HepG2 (cell line): ENCODE measurements at regions not wholly inside any gene's neighbourhood (a gene's known extent, or its start where the extent isn't known, plus 50 kb on each side); places are given as distances from the start of the nearest gene placed in this dataset.

Source experiments
- ATAC-seq: fragments of 200-7000 bp; cut with Tn5 transposase; 3 replicates; pipeline ENCODE4 v1.9.1; 2020; ENCODE audit warnings: mild to moderate bottlenecking, moderate library complexity
- BruUV-seq: library from RNA; stranded (reverse); fragments of 400-500 nt; replicated peaks from 2 replicates; lab custom pipeline; 2021; lab: Mats Ljungman, UMichigan
- CTCF ChIA-PET: fragments of 300-600 bp; formaldehyde crosslinking; extraction: SDS; loops from one replicate; lab custom pipeline; 2021; ENCODE audit warnings: low total read pairs, inconsistent platforms, low intra/inter-chr PET ratio; lab: Yijun Ruan, JAX
- POLR2A ChIA-PET: fragments of 350-600 bp; sonication (Branson Sonifier 250); formaldehyde crosslinking; loops from one replicate; lab custom pipeline; 2020; ENCODE audit warnings: antibody characterized with exemption, inconsistent platforms; lab: Yijun Ruan, JAX
- DNase-seq: peaks from one replicate; pipeline ENCODE4 v3.0.0-alpha.2; 2015; ENCODE audit warnings: low spot score
- FAIRE-seq: peaks from 3 replicates; lab custom pipeline; 2011; peaks lifted over from hg19 to GRCh38; lab: Jason Lieb, UNC
- H2AFZ ChIP-seq: one replicate; pipeline ENCODE4 v1.6.1; 2011; ENCODE audit warnings: low read length, inconsistent platforms
- H3K27ac ChIP-seq: fragments of 300-600 bp; 3 replicates; pipeline ENCODE4 v1.8.0; 2011; ENCODE audit warnings: mixed run types, mild to moderate bottlenecking, mixed read lengths, low read length, inconsistent platforms; ENCODE audit not compliant: insufficient read depth; ENCODE audit errors: extremely low read length
- H3K27me3 ChIP-seq, 2 experiments: fragments of 200-600 bp in 1 of 2; 2 replicates in 1 of 2; 3 replicates in 1 of 2; pipeline versions ENCODE4 v1.6.0 to v1.8.0; 2011; ENCODE audit warnings: low read length in 2 of 2, mild to moderate bottlenecking in 2 of 2, moderate library complexity in 2 of 2, inconsistent platforms in 1 of 2; ENCODE audit not compliant: insufficient read depth in 2 of 2, control insufficient read depth in 1 of 2
- H3K36me3 ChIP-seq, 2 experiments: fragments of 200-600 bp in 1 of 2; replicated peaks in 1 of 2; 2 replicates in 1 of 2; 3 replicates in 1 of 2; pipeline versions ENCODE4 v1.5.1 to v1.8.0; 2011; ENCODE audit warnings: low read length in 2 of 2, inconsistent platforms in 1 of 2; ENCODE audit not compliant: insufficient read depth in 2 of 2, control insufficient read depth in 1 of 2
- H3K4me1 ChIP-seq: 2 replicates; pipeline ENCODE4 v1.5.1; 2012; ENCODE audit warnings: low read length, inconsistent platforms; ENCODE audit not compliant: insufficient read depth
- H3K4me2 ChIP-seq: 2 replicates; pipeline ENCODE4 v1.6.0; 2011; ENCODE audit warnings: low read depth, low read length, inconsistent platforms
- H3K4me3 ChIP-seq, 3 experiments: fragments of 200-600 bp in 1 of 3; sonication (generic), shearing (Covaris generic) in 1 of 3; replicated peaks in 1 of 3; 2 replicates each; pipeline ENCODE4 v1.5.1; 2011 to 2016; ENCODE audit warnings: low read length in 3 of 3, inconsistent platforms in 2 of 3, low read depth in 2 of 3, mild to moderate bottlenecking in 2 of 3, control low read depth in 1 of 3, mixed read lengths in 1 of 3; ENCODE audit not compliant: insufficient read depth in 1 of 3
- H3K79me2 ChIP-seq: one replicate; pipeline ENCODE4 v1.6.1; 2011; ENCODE audit warnings: low read length, inconsistent platforms; ENCODE audit not compliant: insufficient read depth
- H3K9ac ChIP-seq: 2 replicates; pipeline ENCODE4 v1.6.0; 2011; ENCODE audit warnings: mild to moderate bottlenecking, low read depth, low read length, inconsistent platforms; ENCODE audit not compliant: insufficient read depth
- H3K9me3 ChIP-seq: 2 replicates; pipeline ENCODE4 v1.5.1; 2012; ENCODE audit warnings: mild to moderate bottlenecking, low read length
- H4K20me1 ChIP-seq: 2 replicates; pipeline ENCODE4 v1.6.0; 2011; ENCODE audit warnings: inconsistent platforms, mild to moderate bottlenecking, low read length, moderate library complexity; ENCODE audit not compliant: insufficient read depth
- ARNT ChIP-seq: fragments of 450-650 bp; IDR thresholded peaks from 2 replicates; pipeline ENCODE4 v1.6.1; 2017
- ARNTL ChIP-seq: sonication (generic); formaldehyde crosslinking; IDR thresholded peaks from 2 replicates; pipeline ENCODE4 v1.4.0; 2020; ENCODE audit warnings: mild to moderate bottlenecking, missing genetic modification reagents
- GPN1 ChIP-seq: sonication (generic); formaldehyde crosslinking; IDR thresholded peaks from 2 replicates; pipeline ENCODE4 v1.5.1; 2020; ENCODE audit warnings: missing genetic modification reagents, borderline replicate concordance
- HES4 ChIP-seq: sonication (generic); formaldehyde crosslinking; IDR thresholded peaks from 2 replicates; pipeline ENCODE4 v1.9.0; 2021; ENCODE audit warnings: mild to moderate bottlenecking, missing genetic modification reagents, borderline replicate concordance
- NCOR1 ChIP-seq: fragments of 200-600 bp; sonication (generic); IDR thresholded peaks from 2 replicates; pipeline ENCODE4 v1.7.0; 2017; ENCODE audit warnings: antibody characterized with exemption, low read length, borderline replicate concordance
- NFE2L1 ChIP-seq: sonication (generic); formaldehyde crosslinking; IDR thresholded peaks from 2 replicates; pipeline ENCODE4 v1.4.0; 2020; ENCODE audit warnings: missing genetic modification reagents, mild to moderate bottlenecking, borderline replicate concordance
- RFXANK ChIP-seq: IDR thresholded peaks from 2 replicates; pipeline ENCODE4 v1.6.1; 2016
- SNAI1 ChIP-seq: sonication (generic); formaldehyde crosslinking; IDR thresholded peaks from 2 replicates; pipeline ENCODE4 v1.5.0; 2020; ENCODE audit warnings: mild to moderate bottlenecking, missing genetic modification reagents, borderline replicate concordance
- ZNF180 ChIP-seq: sonication (generic); formaldehyde crosslinking; IDR thresholded peaks from 2 replicates; pipeline ENCODE4 v1.4.0; 2020; ENCODE audit warnings: low read depth, missing genetic modification reagents, borderline replicate concordance
- WGBS: methylation state at CpG from one replicate; pipeline ENCODE4 v1.1.6; 2017; ENCODE audit warnings: low lambda C conversion rate; 5-methylcytosine and 5-hydroxymethylcytosine counted together
- in situ Hi-C: cut with HindIII; loops from 2 replicates; pipeline ENCODE4 v1.10.0; 2017; ENCODE audit warnings: low pct_unique_long_range_greater_than_20kb; ENCODE audit not compliant: extremely low pct_ligation_motif_present
- intact Hi-C: fragments of 100-400 bp; cut with micrococcal nuclease; formaldehyde crosslinking; loops from one replicate; pipeline ENCODE4 v1.10.0; 2022; ENCODE audit not compliant: unreplicated experiment
- TF ChIP-seq, protein P1 (sequence below): sonication (generic); formaldehyde crosslinking; IDR thresholded peaks from 2 replicates; pipeline ENCODE4 v1.4.0; 2020; ENCODE audit warnings: missing genetic modification reagents
- TF ChIP-seq, protein P2 (sequence below): sonication (generic); formaldehyde crosslinking; IDR thresholded peaks from 2 replicates; pipeline ENCODE4 v1.5.0; 2020; ENCODE audit warnings: missing genetic modification reagents

DNA sequence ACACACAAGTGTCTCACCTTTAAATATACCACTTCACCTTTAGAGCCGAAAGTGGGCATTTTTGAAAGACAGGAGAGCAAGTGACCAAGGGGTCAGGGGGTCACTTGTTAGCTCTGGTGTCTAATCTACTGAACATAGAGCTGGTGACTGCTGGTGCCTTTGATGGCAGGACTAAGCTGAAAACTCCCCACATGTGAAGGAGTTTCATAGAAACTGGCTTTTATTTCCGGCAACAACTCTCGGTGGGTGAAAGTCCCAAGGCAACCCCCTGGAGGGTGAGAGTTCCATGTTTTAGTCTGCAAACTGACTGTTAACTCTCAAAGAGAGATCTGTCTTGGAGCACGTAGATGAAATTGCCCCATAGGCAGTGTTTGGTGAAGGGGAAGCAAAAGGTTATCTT lies 466.9 kb downstream of the DMRTA1 start:
- ATAC-seq, result no peak
- Histone ChIP-seq H3K27me3 (no peaks in the 10 kb centered on the region), H2AFZ (no peak overlapping the region), H3K27ac (no peak overlapping the region), H3K9ac (no peak overlapping the region), H3K9me3 (peaks cover 41% of the 10 kb centered on the region), H3K4me3 (no peak overlapping the region), H3K4me2 (no peak overlapping the region), H3K4me1 (no peaks in the 10 kb centered on the region), H4K20me1 (no peaks in the 10 kb centered on the region), H3K36me3 (no peaks in the 10 kb centered on the region), H3K79me2 (no peaks in the 10 kb centered on the region)
- CTCF ChIA-PET, result no interaction called here
- no peak for DNase-seq
- intact Hi-C loops (no loop called here), in situ Hi-C loops (no loop called here)
- 26% methylated on average over 4 of the region's 4 CpGs for WGBS
- TF ChIP-seq NFE2L1 (CRISPR knock-in tag) (no peak), HES4 (no peak), RFXANK (CRISPR knock-in tag) (no peak), ZNF180 (no peak), SNAI1 (CRISPR knock-in tag) (no peak), ARNT (no peak), ARNTL (CRISPR knock-in tag) (no peak), GPN1 (CRISPR knock-in tag) (no peak), NCOR1 (no peak)
- TF ChIP-seq, protein P1, sequence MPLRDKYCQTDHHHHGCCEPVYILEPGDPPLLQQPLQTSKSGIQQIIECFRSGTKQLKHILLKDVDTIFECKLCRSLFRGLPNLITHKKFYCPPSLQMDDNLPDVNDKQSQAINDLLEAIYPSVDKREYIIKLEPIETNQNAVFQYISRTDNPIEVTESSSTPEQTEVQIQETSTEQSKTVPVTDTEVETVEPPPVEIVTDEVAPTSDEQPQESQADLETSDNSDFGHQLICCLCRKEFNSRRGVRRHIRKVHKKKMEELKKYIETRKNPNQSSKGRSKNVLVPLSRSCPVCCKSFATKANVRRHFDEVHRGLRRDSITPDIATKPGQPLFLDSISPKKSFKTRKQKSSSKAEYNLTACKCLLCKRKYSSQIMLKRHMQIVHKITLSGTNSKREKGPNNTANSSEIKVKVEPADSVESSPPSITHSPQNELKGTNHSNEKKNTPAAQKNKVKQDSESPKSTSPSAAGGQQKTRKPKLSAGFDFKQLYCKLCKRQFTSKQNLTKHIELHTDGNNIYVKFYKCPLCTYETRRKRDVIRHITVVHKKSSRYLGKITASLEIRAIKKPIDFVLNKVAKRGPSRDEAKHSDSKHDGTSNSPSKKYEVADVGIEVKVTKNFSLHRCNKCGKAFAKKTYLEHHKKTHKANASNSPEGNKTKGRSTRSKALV (CRISPR knock-in tag), result no peak
- TF ChIP-seq, protein P2, sequence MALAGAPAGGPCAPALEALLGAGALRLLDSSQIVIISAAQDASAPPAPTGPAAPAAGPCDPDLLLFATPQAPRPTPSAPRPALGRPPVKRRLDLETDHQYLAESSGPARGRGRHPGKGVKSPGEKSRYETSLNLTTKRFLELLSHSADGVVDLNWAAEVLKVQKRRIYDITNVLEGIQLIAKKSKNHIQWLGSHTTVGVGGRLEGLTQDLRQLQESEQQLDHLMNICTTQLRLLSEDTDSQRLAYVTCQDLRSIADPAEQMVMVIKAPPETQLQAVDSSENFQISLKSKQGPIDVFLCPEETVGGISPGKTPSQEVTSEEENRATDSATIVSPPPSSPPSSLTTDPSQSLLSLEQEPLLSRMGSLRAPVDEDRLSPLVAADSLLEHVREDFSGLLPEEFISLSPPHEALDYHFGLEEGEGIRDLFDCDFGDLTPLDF (CRISPR knock-in tag), result no peak
- POLR2A ChIA-PET, result no interaction called here
- no peak for FAIRE-seq
- no TSS peak for BruUV-seq
